Heart right ventricle (tissue), 16 donors: ENCODE measurements at regions not wholly inside any gene's neighbourhood (a gene's known extent, or its start where the extent isn't known, plus 50 kb on each side); places are given as distances from the start of the nearest gene placed in this dataset.

Experiments used
- ATAC-seq, 8 donors: fragments of 200-7000 bp; cut with Tn5 transposase; one replicate each; pipeline ENCODE4 v1.9.1; 2020; ENCODE audit warnings: mild to moderate bottlenecking in 8 of 8, moderate library complexity in 8 of 8, moderate number of reproducible peaks in 1 of 8
- DNase-seq, 2 donors: peaks; one replicate each; pipeline ENCODE4 v3.0.0-alpha.2; 2020
- H3K27ac ChIP-seq, 10 donors: fragments of 200-600 bp; sonication (generic) in 2 of 10; one replicate each; pipeline versions ENCODE4 v1.5.0 to v1.8.0; 2020 to 2022; ENCODE audit warnings: mild to moderate bottlenecking in 3 of 10
- H3K27me3 ChIP-seq, 7 donors: fragments of 200-600 bp; one replicate each; pipeline ENCODE4 v1.8.0; 2021 to 2022; ENCODE audit warnings: mild to moderate bottlenecking in 2 of 7
- H3K36me3 ChIP-seq, 9 donors: fragments of 200-600 bp; sonication (generic) in 1 of 9; one replicate each; pipeline versions ENCODE4 v1.5.0 to v1.8.0; 2020 to 2022; ENCODE audit warnings: mild to moderate bottlenecking in 2 of 9
- H3K4me1 ChIP-seq, 9 donors: fragments of 200-600 bp; sonication (generic) in 1 of 9; one replicate each; pipeline versions ENCODE4 v1.5.0 to v1.8.0; 2020 to 2022; ENCODE audit warnings: mild to moderate bottlenecking in 4 of 9
- H3K4me3 ChIP-seq, 10 donors: fragments of 200-600 bp; sonication (generic) in 2 of 10; one replicate each; pipeline versions ENCODE4 v1.5.0 to v1.8.0; 2020 to 2022; ENCODE audit warnings: mild to moderate bottlenecking in 7 of 10, moderate library complexity in 2 of 10
- H3K9me3 ChIP-seq, 11 donors: fragments of 200-600 bp in 10 of 11; sonication (generic) in 2 of 11; one replicate each; pipeline versions ENCODE4 v1.5.0 to v1.8.0; 2013 to 2022; ENCODE audit warnings: mild to moderate bottlenecking in 2 of 11, control low read depth in 1 of 11, moderate library complexity in 1 of 11
- CTCF ChIP-seq, 9 donors: fragments of 200-600 bp; sonication (generic) in 2 of 9; IDR thresholded peaks; one replicate each; pipeline versions ENCODE4 v1.5.0 to v1.8.0; 2021 to 2022; ENCODE audit warnings: antibody characterized with exemption in 9 of 9, mild to moderate bottlenecking in 5 of 9, moderate library complexity in 1 of 9
- WGBS, 2 donors: extraction: QIAGEN DNeasy Blood & Tissue Kit; methylation state at CpG; one replicate each; pipeline ENCODE4 v1.1.7; 2013; ENCODE audit warnings: inconsistent platforms in 1 of 2; 5-methylcytosine and 5-hydroxymethylcytosine counted together
- intact Hi-C, 10 donors: fragments of 100-400 bp; cut with DNase I; formaldehyde crosslinking; loops; one replicate each; pipeline versions ENCODE4 v1.11.1 to v1.14.2; 2022
- donor health status: Arrhythmogenic right ventricular cardiomyopathy.
- donor health status: ischemic (EF 13 %, LVEDD 7.1; RV severe dilation, severe dysfunction).
- donor health status: healthy with polysubstance abuse.
- donor health status: DM: no; HTN: yes; CAD: no.
- donor health status: DM: no; HTN: no; CAD: no.
- donor health status: ischemic (EF 25% LVEDD 6.9; RV normal size, moderate dysfunction).
- donor health status: ischemic (EF 25% LVEDD 5.7; RV mildly dilated, moderate dysfunction).
- donor health status: healthy.
- donor health status: DM: yes; HTN: yes; CAD: no.
- donor health status: Ischemic cardiomyopathy.
- donor health status: ischemic (EF 35%, LVEDD 5.7; RV mildly dilated, moderate dysfunction).
- donor health status: nonischemic (EF 11% LVEDD 7.7; RV severe dilation, severe dysfunction).
- donor health status: DM: yes; HTN: yes; CAD: no.
- donor health status: PGD.
- donor health status: ischemic (EF 29% LVEDD 5.4; RV normal size, mild dysfunction).
- donor health status: nonischemic (EF 23%, LVEDD 6.1; RV moderate dilation, normal function).

DNA sequence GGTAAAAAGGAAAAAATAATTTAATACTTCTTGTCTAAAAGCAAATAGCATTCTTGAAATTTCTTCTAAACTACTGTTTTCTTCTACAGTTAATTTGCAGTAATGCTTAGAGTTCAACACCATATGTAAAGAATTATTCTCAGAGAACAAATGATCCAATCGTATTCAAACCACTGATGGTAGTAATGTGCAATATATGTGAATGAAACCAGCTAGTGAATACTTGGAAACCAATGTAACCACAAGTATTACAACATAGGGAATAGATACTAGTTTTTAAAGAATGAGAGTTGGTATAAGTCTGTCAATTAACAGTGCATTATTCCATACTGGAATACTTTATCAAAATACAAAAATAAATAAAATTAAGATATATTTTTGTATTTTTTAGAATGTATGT is 850.0 kb downstream of the DIPK2A start:
- H3K4me3 ChIP-seq, result no peak overlapping the region
- intact Hi-C loops, result no loop called here
- H3K4me1 ChIP-seq, result no peaks in the 10 kb centered on the region
- no peak for TF ChIP-seq CTCF (IDR thresholded peaks at IDR 0.05)
- DNase-seq (no peak), ATAC-seq (no peak)
- H3K27me3 ChIP-seq, result no peaks in the 10 kb centered on the region
- 76 to 87% methylated on average over 1 of the region's 1 CpG for WGBS, 2 donors
- no peak overlapping the region for H3K27ac ChIP-seq
- no peaks in the 10 kb centered on the region for H3K36me3 ChIP-seq
- H3K9me3 ChIP-seq, result no peaks in the 10 kb centered on the region

DNA sequence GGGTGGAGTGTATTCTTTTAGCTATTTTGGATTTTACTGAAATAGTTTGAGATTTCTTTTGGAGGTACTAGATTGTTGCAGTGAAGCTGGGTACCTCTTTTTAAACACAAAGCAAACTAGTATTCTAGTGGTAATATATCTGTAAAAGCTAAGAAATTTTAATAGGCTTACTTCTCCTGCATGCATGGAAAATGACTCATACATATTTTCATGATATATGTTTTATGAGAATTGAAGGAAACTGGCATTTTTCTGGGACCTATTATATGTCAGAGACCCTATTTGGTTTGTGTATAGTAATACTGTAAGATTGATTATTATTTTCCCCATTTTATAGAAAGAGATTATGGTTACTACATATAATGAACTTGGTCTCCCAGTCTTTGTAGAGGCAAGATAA is 851.0 kb downstream of the DIPK2A start:
- no peaks in the 10 kb centered on the region for H3K36me3 ChIP-seq
- no peaks in the 10 kb centered on the region for H3K9me3 ChIP-seq
- H3K4me1 ChIP-seq, result no peaks in the 10 kb centered on the region
- ATAC-seq (no peak), DNase-seq (no peak)
- no peak overlapping the region for H3K27ac ChIP-seq
- H3K4me3 ChIP-seq, result no peak overlapping the region
- no peaks in the 10 kb centered on the region for H3K27me3 ChIP-seq
- no peak for TF ChIP-seq CTCF (IDR thresholded peaks at IDR 0.05)
- intact Hi-C loops, result no loop called here

DNA sequence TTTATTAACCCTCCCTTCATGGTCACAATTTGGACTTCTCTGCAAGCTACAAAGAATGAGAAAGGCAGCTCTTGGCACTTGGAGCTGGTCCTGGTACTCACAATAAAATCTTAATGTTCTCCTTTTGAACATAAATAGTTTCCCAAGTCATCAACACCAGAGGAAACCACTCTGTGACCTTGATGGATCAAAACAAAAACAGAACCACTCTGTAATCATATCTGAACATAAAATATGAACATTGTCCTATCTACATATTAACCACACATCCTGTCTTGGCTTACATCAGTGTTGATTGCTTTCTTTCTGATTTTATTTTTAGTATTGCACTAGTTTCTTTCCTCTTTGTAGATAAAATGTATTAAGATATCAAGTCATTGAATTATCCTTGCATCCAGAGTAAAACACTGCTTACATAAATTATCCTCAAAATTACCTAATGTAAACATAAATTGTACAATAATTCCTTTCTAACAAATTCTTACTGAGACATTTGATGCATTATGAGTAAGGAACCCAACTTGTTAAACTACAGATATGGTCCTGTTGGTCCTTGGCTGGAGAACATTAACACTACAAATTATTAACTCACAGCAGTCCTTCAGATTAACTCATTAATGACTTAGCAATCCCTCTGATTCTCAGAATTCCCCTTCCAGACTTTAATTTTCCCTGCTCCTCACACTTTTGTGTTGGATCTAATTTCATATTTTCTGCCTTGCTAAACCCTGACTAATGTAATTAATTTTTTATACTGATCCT is 860.5 kb downstream of the DIPK2A start:
- Histone ChIP-seq H3K27me3 (no peaks in the 10 kb centered on the region), H3K27ac (no peak overlapping the region), H3K4me3 (no peak overlapping the region), H3K36me3 (no peaks in the 10 kb centered on the region), H3K4me1 (no peaks in the 10 kb centered on the region), H3K9me3 (peaks cover 0 to 15% (median 2%) of the 10 kb centered on the region in 11 donors)
- TF ChIP-seq CTCF (IDR thresholded peaks at IDR 0.05), result no peak
- intact Hi-C loops, result no loop called here
- ATAC-seq (no peak), DNase-seq (no peak)

- Histone ChIP-seq H3K27me3 (no peaks in the 10 kb centered on the region), H3K27ac (no peak overlapping the region), H3K9me3 (peaks cover 0 to 25% (median 9%) of the 10 kb centered on the region in 11 donors), H3K4me1 (no peaks in the 10 kb centered on the region), H3K36me3 (no peaks in the 10 kb centered on the region), H3K4me3 (no peak overlapping the region)
- intact Hi-C loops, result no loop called here
- no peak for TF ChIP-seq CTCF (IDR thresholded peaks at IDR 0.05)
- ATAC-seq (no peak), DNase-seq (no peak)
- 72 to 95% methylated on average over 2 of the region's 2 CpGs for WGBS, 2 donors
These were observed 868.4 kb downstream of the DIPK2A start for GRCh38 chr3:144839991-144840390.
